ENCODE measurements at regions not wholly inside any gene's neighbourhood (a gene's known extent, or its start where the extent isn't known, plus 50 kb on each side); places are given as distances from the start of the nearest gene placed in this dataset.
"Not testable (repeated sequence)": the region's sequence is repeated elsewhere in the genome, so short reads cannot be mapped to it uniquely, and the experiment has no call there.

GRCh38 chr1:166630369-166630768, 208.9 kb upstream of the POGK start:
- no peak for DNase-seq

DNA sequence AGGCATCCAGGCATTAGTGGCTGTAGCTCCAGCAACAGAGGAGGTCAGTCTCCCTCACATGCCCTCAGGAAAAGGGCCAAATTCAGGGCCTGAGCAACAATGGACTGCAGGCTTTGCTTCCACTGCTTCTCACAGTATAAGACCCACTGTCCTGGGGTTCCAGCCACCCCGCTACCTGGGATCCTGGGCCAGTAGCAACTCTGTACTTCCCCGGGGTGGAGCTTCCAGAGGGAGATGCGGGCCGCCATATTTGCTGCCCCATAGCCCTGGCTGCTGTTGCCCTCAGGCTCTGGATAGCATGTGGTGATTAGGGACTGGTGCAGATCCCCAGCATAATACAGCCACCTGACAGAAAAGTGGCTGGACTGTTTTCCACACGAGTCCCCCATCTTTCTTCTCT, 201.1 kb upstream of the POGK start:
- DNase-seq, result no peak

DNA sequence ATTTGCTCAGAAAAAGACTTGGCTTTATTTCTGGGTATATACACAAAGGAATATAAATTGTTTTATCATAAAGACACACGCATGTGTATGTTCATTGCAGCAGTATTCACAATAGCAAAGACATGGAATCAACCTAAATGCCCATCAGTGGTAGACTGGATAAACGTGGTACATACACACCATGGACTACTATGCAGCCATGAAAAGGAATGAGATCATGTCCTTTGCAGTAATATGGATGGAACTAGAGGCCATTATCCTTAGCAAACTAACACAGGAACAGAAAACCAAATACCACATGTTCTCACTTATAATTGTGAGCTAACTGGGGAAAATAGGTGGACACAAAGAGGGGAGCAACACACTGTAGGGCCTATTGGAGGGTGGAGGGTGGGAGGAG, 182.0 kb upstream of the POGK start:
- DNase-seq, result not testable (repeated sequence)

GRCh38 chr1:166666790-166667189, 172.5 kb upstream of the POGK start:
- DNase-seq, result not testable (repeated sequence)

GRCh38 chr1:166667600-166667999, 171.7 kb upstream of the POGK start:
- DNase-seq, result not testable (repeated sequence)

GRCh38 chr1:166671627-166672026, 167.6 kb upstream of the POGK start:
- no peak for DNase-seq

DNA sequence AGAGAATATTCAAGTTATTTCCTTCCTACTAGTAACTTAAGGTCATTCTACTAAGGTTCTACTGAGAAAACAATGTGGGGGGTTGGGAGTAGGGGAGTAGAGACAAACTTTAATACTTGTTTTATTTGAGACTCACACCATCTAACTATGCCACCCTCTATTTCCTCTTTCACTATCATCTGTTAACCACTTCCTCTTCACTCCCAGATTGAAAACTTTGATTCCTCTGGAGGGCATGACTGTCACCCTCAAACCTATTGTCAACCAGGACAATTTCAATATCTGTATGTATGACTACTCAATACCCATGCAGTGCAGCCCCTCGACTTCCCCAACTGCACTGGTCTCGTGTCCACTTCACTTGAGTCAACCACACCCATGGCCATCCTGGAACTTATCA, 165.6 kb upstream of the POGK start:
- no peak for DNase-seq

GRCh38 chr1:166675213-166675612, 164.1 kb upstream of the POGK start:
- DNase-seq, result no peak

GRCh38 chr1:166676981-166677380, 162.3 kb upstream of the POGK start:
- DNase-seq, result no peak

DNA sequence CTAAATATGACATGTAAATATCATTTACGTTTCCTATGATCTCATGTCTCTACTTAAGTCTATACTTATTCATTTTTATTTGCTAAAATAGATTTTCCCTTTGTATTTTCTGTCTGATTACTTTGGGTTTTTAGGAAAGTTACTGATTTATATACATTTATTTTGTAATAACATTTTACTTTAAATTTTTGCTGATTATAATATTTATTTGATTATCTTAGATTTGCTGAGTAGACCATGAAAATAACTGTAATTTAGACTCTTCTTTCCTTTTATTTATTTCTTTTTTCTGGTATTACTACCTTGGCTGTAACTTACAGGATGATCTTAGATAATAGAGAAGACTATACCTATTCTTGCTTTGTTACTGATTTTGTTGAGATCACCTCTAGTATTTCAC, 159.9 kb upstream of the POGK start:
- no peak for DNase-seq

GRCh38 chr1:166682588-166682987, 156.7 kb upstream of the POGK start:
- DNase-seq, result no peak

DNA sequence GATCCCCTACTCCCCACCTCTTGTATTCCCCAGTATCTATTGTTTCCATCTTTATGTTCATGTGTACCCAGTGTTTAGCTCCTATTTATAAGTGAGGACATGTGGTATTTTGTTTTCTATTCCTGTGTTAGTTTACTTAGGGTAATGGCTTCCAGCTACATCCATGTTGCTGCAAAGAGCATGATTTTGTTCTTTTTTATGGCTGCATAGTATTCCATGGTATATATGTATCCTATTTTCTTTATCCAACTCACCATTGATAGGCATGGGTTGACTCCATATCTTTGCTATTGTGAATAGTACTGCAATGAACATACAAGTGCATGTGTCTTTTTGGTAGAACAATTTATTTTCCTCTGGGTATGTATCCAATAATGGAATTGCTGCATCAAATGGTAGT, 154.6 kb upstream of the POGK start:
- not testable (repeated sequence) for DNase-seq

DNA sequence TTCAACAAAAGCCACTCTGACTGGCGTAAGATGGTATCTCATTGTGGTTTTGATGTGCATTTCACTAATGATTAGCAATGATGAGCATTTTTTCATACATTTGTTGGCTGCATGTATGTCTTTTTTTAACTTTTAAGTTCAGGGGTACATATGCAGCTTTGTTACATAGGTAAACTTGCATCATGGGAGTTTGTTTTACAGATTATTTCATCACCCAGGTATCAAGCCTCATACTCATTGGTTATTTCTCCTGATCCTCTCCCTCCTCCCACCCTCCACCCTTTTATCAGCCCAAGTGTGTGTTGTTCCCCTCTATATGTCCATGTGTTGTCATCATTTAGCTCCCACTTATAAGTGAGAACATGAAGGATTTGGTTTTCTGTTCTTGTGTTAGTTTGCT, 154.1 kb upstream of the POGK start:
- DNase-seq, result no peak

GRCh38 chr1:166685891-166686290, 153.4 kb upstream of the POGK start:
- DNase-seq, result not testable (repeated sequence)

- not testable (repeated sequence) for DNase-seq
Observed at GRCh38 chr1:166690596-166690995, 148.7 kb upstream of the POGK start.

- no peak for DNase-seq
Observed at GRCh38 chr1:166691476-166691875, 147.8 kb upstream of the POGK start.

DNA sequence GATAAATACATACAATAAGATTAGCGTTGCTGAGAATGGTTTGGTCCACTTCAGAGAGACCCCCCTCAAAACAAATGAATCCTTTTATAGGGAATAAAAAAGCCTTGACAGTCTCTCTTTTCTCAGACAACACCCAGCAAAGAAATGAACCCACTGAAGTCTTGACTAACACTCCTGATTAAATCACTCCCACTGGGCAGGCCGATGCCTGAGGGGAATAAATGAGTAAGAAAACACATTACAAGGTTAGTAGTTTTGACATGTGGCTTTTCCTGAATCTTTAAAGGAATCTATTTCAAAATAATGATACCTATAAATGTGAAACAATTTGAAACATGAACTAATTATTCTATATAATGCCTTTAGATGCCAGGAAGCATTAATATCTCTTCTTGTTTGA, 146.9 kb upstream of the POGK start:
- no peak for DNase-seq

- no peak for DNase-seq
Observed at GRCh38 chr1:166693158-166693557, 146.1 kb upstream of the POGK start.

DNA sequence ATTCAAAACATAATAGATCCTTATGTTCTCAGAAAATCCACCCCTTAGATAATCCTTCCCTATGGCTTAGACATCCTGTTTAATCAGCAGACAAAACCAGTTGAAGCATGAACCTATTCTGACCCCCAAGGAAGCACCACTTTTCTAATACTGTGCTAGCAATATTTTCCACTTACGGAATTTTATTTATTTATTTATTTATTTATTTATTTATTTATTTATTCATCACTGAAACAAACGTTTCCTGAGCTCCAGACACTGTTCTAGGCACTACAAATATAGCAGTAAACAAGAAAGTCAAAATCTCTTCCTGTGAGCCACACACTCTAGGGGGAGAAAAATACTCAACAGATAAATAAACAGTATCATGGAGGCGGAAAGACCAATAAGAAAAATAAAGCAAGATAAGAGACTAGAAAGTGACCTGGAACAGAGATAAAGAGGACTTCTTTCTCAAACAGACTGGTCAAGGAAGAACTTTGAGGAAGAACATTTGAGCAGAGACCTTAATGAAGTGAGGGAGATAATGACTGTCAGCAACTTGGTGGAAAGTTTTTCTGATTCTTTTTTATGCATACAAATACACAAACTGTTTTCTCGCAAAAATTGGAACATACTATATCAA, 145.5 kb upstream of the POGK start:
- DNase-seq, result no peak

- DNase-seq, result no peak
Observed at GRCh38 chr1:166695115-166695514, 144.2 kb upstream of the POGK start.

DNA sequence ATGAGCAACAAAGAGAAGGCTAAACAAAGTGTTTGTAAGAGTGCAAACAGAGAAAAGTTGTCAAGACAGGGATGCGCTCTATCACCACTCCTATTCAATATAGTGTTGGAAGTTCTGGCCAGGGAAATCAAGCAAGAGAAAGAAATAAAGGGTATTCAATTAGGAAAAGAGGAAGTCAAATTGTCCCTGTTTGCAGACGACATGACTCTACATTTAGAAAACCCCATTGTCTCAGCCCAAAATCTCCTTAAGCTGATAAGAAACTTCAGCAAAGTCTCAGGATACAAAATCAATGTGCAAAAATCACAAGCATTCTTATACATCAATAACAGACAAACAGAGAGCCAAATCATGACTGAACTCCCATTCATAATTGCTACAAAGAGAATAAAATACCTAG, 143.4 kb upstream of the POGK start:
- not testable (repeated sequence) for DNase-seq

DNA sequence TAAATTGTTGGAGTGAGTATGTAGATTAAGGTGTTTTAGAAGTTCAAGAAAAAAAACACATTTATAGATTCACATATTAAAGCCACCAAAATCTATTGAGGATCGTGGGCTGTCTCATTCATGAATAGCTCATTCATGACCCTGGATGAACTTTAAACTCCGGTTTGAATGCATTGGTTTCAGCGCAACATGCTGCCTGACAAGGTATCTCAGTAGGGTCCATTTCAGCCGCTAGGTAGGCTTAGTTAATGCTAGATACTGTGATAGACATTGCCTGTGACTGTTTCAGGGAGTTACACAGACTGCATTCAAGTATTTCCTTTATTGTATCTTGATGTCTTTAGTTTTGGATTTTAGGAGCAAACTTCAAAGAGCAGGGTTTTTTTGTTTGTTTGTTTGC, 140.5 kb upstream of the POGK start:
- DNase-seq, result no peak

GRCh38 chr1:166699613-166700012, 139.7 kb upstream of the POGK start:
- no peak for DNase-seq

DNA sequence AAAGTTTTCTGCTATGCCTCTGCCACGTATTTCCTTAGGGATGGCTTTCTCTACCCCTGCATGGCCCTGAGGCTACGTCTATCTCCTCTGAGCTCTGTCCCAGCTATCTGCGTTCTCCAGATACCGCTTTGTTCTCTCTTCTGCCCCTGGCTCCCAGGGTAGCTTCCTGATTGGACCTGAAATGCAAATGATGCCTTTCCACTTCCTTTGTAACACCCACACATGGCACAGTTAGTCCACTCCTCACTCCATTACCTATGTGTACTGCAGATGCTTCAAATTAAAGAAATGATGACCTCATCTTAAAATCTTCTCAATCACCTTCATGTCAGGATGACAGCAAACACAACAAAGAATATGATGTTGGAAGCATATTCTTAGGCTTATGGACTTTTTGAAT, 138.6 kb upstream of the POGK start:
- DNase-seq, result no peak

DNA sequence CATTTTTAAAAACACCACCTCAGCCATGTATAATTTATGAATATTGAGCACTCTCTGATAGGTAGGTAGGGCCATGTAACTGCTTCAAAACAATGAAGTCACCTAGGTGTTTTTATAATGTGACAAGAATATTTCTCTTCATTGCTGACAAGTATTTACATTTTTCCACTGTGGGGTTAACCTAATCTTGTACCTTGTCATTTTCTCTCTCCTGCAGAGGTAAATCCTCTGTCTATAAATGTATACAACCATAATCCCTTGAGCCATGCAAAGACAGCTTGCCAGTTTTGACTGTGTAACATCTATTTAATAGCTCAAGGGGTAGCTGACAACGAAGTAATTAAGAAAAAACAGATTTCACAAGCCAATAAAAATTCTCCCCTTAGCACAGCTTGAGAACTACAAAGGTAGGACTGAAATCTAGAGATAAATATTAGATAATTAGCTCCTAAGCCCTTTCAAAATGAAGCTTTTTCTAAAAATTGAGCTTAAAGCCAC, 137.6 kb upstream of the POGK start:
- DNase-seq, result no peak

Data from stimulated activated CD4-positive, alpha-beta T cell treated with anti-CD3 and anti-CD28 coated beads, Interleukin-4, amount 100 ng/mL, for 1 hour (primary cell).